Adrenal gland (tissue), 5 donors: ENCODE measurements at regions not wholly inside any gene's neighbourhood (a gene's known extent, or its start where the extent isn't known, plus 50 kb on each side); places are given as distances from the start of the nearest gene placed in this dataset.

Source experiments
- CTCF ChIP-seq, 6 experiments: fragments of 450-650 bp in 4 of 6; fragments of 200-600 bp in 2 of 6; sonication (generic) in 1 of 6; IDR thresholded peaks; 1 replicate in 5 of 6; 2 replicates in 1 of 6; pipeline versions ENCODE4 v1.5.1 to v1.8.0; 2016 to 2021; ENCODE audit warnings: antibody characterized with exemption in 6 of 6, mild to moderate bottlenecking in 2 of 6, moderate library complexity in 1 of 6
- POLR2A ChIP-seq, 2 donors: fragments of 450-650 bp; IDR thresholded peaks; one replicate each; pipeline ENCODE4 v1.6.1; 2017; ENCODE audit warnings: antibody characterized with exemption in 2 of 2, mild to moderate bottlenecking in 2 of 2, moderate library complexity in 1 of 2
- donor health status: DM: no; HTN: no; CAD: no.

- TF ChIP-seq POLR2A (IDR thresholded peaks at IDR 0.05) (no peak), CTCF (IDR thresholded peaks at IDR 0.05) (no peak)
Measured at GRCh38 chr12:90100579-90100978, 391.9 kb upstream of the ATP2B1 start.
